8988T (cell line): ENCODE measurements at regions not wholly inside any gene's neighbourhood (a gene's known extent, or its start where the extent isn't known, plus 50 kb on each side); places are given as distances from the start of the nearest gene placed in this dataset.
"Not testable (repeated sequence)": the region's sequence is repeated elsewhere in the genome, so short reads cannot be mapped to it uniquely, and the experiment has no call there.

Experiments used
- DNase-seq: peaks from one replicate; pipeline ENCODE4 v3.0.0; 2011

DNA sequence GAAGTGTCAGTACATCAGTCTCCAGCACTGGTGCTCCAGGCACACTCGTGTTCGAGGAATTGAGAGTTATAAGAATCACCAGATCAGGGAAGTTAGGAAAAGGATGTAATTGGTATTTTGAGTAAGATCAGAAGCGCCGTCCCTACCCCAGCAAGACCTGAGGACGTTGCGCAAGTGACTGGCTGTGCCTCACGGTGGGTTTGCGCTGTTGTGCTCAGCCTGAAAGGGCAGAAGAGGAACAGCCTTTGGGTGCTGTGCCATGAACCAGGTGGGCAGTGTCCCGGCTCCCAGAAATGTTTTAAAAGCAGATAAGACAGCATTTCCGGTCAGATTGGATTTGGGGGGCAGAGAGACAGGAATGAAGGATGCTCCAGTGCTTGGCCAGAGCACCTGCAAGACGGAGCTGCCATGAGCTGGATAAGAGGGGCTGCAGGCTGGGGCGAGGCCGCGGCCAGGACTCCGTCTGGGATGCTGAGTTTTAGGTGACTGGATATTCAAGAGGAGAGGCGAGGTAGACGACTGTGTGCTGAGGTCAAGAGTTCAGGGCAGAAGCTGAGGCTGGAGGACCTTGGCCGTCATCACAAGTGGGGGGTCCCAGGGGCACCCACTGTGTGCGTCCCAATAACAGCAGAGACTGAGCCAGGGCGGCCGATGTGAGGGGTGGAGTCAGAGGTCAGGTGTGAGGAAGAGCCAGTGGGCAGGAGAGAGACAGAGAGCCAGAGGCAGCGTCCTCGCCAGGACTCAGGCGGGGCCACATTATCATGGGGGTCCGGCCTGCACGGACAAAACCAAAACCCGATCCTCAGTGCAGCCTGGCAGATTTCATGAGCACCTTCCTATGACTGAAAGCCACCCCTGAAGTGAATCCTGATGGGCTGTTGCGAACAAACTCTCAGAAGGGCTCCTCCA, 77.7 kb upstream of the ALKAL2 start:
- DNase-seq: no peak

DNA sequence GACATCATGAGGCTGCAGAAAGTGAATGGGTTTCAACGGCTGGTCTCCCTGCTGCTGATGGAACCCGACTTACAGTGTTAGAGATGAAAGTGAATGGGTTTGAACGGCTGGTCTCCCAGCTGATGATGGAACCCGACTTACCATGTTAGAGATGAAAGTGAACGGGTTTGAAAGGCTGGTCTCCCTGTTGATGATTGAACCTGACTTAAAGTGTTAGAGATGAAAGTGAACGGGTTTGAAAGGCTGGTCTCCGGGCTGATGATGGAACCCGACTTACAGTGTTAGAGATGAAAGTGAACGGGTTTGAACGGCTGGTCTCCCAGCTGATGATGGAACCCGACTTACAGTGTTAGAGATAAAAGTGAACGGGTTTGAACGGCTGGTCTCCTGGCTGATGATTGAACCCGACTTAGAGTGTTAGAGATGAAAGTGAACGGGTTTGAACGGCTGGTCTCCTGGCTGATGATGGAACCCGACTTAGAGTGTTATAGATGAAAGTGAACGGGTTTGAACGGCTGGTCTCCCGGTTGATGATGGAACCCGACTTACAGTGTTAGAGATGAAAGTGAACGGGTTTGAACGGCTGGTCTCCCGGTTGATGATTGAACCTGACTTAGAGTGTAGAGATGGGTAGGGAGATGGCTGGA, 76.1 kb upstream of the ALKAL2 start:
- DNase-seq: no peak

DNA sequence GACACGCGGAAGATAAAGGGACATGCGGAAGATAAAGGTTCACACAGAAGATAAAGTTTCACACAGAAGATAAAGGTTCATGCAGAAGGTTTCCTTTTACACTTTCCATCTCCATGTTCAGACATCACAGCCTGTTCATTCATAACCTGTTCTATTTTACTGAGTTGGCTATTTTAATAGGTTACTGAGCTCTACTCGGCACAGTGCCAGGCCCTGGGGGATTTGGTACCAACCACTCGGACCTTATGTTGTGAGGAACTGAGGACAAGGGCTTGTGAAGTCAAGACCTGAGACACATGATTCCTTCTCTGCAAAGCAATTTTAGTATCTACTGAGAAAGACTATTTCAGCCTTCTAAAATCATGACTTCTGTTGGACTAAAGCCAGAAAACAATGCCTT, 75.0 kb upstream of the ALKAL2 start:
- no peak for DNase-seq

DNA sequence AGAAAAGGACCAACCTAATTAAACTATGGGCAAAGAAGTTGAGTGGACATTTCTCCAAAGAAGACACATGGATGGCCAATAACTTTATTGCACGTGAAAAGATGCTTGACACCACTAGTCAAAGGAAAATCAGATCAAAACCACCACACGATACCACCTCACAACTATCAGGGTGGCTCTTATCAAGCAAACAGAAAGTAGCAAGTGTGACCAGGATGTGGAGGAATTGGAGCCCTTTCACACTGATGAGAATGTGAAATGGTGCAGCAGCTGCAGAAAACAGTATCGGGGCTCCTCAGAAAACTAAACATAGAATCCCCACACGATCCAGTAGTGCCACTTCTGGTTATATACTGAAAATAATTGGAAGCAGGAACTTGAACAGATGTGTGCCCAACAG, 72.2 kb upstream of the ALKAL2 start:
- DNase-seq: no peak

- DNase-seq: no peak
Measured at GRCh38 chr2:359047-359446, 71.2 kb upstream of the ALKAL2 start.

DNA sequence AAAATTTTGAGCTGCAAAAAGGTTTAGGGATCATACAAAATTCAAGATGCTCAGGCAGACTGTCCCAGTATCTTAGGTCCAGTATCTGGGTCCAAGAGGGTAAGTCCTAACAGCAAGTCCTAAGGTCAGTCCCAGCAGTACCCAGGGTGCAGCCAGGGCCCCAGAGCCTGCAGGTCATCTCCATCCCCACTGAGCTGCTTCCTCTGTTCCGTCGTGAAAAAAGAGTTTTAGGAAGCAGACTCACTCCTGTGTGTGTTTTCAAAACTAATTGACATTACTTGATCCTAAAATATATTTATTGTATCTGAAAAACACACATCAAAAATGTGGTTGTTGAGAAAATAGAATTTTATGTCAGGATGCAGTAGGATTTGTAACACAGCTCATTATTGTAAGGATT, 69.9 kb upstream of the ALKAL2 start:
- DNase-seq: no peak

- DNase-seq: not testable (repeated sequence)
Measured at GRCh38 chr2:356304-356703, 68.4 kb upstream of the ALKAL2 start.

- no peak for DNase-seq
Measured at GRCh38 chr2:355773-356172, 67.9 kb upstream of the ALKAL2 start.

DNA sequence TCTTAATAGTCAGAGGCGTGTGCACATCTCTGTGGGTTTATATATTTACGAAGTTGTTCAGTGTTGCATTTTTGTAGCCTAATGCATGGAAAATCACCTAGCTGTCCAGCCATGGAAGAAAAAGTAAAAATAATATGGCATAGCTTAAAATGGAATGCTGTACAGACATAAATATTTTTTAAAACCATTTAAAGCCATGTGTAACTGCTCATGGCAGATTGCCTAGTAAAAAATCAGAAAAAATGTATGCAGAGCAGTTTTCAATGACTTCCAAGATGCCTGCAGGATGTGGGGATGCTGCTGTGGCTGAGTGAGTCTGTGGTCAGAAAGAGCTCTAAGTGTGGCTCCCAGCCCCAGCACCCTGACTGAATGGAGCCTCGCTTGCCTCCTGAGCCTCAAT, 64.8 kb upstream of the ALKAL2 start:
- DNase-seq: no peak

GRCh38 chr2:349390-349789, 61.5 kb upstream of the ALKAL2 start:
- DNase-seq: no peak

GRCh38 chr2:348361-348916, 60.5 kb upstream of the ALKAL2 start:
- no peak for DNase-seq

DNA sequence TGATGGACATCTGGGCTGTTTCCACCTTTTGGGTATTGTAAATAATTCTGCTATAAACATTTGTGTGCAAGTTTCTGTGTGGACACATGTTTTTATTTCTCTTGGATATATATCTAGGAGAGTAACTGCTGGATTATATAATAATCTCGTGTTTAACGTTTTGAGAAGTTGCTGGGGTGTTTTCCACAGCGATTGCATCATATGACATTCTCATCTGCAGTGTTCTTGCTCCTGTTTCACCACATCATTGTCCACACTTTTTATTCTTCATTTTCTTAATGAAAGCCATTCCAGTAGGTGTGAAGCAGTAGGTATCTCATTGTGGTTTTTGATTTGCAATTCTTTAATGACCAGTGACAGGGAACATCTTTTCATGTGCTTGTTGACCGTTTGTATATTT, 56.9 kb upstream of the ALKAL2 start:
- no peak for DNase-seq

DNA sequence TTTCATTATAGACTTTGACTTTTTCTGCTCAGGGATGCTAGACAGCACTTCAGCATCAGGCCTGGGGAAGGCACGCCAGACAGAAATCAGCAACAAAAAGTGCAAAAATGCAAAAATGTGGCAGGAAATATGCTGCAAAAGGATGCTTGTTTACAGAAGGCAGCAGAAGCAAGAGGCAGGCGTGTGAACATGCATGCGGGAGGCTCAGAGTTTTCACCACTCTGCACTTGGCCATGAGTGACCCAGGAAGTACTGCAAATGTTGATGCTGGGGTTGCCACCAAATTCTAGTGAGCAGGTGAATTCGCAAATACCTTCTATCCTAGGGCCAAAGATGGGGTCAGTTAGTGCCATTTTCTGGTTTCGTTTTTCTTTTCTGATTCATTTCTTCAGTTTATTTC, 55.5 kb upstream of the ALKAL2 start:
- DNase-seq: no peak

DNA sequence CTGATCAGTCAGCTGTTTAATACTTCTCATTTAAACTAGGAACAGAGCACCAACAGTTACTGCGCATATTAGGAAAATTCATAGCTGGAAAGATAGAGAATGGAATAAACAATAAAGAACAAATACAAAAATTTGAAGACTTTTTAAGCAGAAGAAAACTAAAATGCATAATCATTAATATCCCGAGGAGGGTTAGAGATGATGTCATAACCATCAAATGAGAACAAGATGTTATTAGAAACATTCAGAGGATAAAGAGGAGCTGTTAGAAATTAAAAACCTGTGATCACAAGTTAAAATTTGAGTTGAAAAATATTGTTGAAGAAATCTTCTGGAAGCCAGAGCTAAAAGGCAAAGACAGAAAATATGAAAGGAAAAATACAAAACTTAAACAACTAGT, 54.0 kb upstream of the ALKAL2 start:
- no peak for DNase-seq

GRCh38 chr2:341017-341542, 53.2 kb upstream of the ALKAL2 start:
- no peak for DNase-seq
